Renal pelvis (tissue), 1 donor: ENCODE measurements at regions not wholly inside any gene's neighbourhood (a gene's known extent, or its start where the extent isn't known, plus 50 kb on each side); places are given as distances from the start of the nearest gene placed in this dataset.
"Not testable (repeated sequence)": the region's sequence is repeated elsewhere in the genome, so short reads cannot be mapped to it uniquely, and the experiment has no call there.

ENCODE experiments used
- DNase-seq: peaks from one replicate; pipeline ENCODE4 v3.0.0-alpha.2; 2013

DNA sequence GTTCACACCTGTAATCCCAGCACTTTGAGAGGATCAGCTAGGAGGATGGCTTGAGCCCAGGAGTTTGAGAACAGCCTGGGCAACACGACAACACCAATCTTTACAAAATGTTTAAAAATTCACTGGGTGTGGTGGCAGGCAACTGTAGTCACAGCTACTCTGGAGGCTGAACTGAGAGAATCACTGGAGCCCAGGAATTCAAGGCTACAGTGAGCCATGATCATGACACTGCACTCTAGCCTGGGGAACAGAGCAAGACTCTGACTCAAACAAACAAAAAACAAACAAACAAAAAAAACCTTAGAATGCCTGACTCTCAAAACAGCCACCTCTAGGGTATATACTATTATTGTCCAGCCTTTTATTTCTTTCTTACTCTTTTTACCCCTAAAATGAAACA is 56.5 kb upstream of the PAPSS2 start:
- no peak for DNase-seq

GRCh38 chr10:87603769-87604168 is 55.9 kb upstream of the PAPSS2 start:
- no peak for DNase-seq

DNA sequence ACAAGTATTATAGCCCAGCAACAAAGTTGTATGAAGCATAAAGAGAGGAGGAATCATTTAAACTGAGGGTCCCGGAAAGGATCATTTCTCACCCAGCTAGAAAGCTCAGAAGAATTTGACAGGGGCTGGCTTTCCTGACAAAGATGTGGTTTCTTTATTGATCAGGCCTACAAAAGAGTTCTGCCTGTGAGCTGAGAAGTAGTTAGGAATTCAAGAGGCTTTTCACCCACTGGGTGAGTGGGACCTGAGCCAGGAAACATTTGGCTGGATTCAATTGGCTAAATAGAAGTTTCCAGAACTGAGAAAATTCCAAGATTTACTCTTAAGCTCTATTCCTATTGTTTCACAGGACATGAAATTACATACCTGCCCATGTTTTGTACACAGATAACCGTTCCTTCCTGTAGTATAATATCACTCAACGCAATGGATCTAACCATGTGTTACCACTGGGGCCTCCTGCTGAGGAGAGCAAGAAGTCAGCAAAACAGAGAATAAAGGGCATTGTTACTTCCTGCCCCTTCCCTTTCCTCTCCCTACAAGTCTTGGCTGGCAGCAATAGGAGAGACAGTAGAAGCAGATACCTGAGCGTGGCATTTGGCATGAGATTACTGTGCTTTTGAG is 53.9 kb upstream of the PAPSS2 start:
- no peak for DNase-seq

DNA sequence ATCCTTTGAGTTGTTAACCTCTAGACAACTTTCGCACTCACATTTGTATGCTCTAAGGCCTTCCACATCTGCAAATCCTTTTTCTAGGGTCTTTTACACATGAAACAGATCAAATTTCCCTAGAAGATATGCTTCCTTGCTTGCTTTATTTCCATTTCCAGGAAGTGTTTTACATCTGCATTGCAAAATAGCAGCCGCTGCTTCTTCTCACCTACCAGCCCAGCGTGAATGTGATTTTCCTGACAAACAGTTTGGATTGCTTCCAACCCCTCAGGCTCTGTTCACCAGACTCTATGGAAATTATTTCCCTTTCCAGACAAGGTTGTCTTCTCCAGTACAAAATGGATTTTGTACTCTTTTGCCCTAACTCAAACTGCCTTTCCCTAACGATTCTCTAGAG is 50.9 kb upstream of the PAPSS2 start:
- peak; percentile 10 for DNase-seq

DNA sequence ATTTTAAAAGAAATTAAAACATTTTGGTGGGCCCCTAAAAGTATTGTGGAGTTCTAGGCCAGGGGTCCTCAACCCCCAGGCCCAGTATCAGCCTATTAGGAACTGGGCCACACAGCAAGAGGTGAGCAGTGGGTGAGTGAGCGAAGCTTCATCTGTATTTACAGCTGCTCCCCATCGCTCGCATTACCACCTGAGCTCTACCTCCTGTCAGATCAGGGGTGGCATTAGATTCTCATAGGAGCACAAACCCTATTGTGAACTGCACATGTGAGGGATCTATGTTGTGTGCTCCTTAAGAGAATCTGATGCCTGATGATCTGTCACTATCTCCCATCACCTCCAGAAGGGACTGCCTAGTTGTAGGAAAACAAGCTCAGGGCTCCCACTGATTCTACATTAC is 50.1 kb upstream of the PAPSS2 start:
- not testable (repeated sequence) for DNase-seq
